OCI-LY7 (cell line): ENCODE measurements at regions not wholly inside any gene's neighbourhood (a gene's known extent, or its start where the extent isn't known, plus 50 kb on each side); places are given as distances from the start of the nearest gene placed in this dataset.

Experiments
- BruUV-seq: library from RNA; stranded (reverse); fragments of 400-500 nt; replicated peaks from 2 replicates; lab custom pipeline; 2021; lab: Mats Ljungman, UMichigan
- CTCF ChIA-PET: fragments of 300-600 bp; sonication (Branson Sonifier 250); formaldehyde crosslinking; loops from one replicate; lab custom pipeline; 2022; ENCODE audit warnings: antibody characterized with exemption; ENCODE audit not compliant: unreplicated experiment; lab: Charles Lee
- POLR2A ChIA-PET: fragments of 300-600 bp; sonication (Branson Sonifier 250); formaldehyde crosslinking; loops from one replicate; lab custom pipeline; 2022; ENCODE audit warnings: antibody characterized with exemption; lab: Charles Lee
- DNase-seq: peaks from one replicate; pipeline ENCODE4 v3.0.0-alpha.2; 2015; ENCODE audit warnings: low spot score
- H2AFZ ChIP-seq: fragments of 200-600 bp; sonication (generic), shearing (Covaris generic); 2 replicates; pipeline ENCODE4 v1.6.1; 2014; ENCODE audit warnings: mild to moderate bottlenecking, antibody characterized with exemption, low read length, moderate library complexity
- H3K27ac ChIP-seq: fragments of 200-600 bp; sonication (generic); 2 replicates; pipeline ENCODE4 v1.5.1; 2014; ENCODE audit warnings: mixed run types, low read depth, mild to moderate bottlenecking, moderate library complexity, low read length, inconsistent platforms; ENCODE audit not compliant: poor library complexity, severe bottlenecking
- H3K36me3 ChIP-seq: fragments of 200-600 bp; sonication (generic); 2 replicates; pipeline ENCODE4 v1.6.1; 2014; ENCODE audit warnings: mild to moderate bottlenecking, antibody characterized with exemption, low read length, moderate library complexity, mixed read lengths; ENCODE audit not compliant: insufficient read depth
- H3K4me1 ChIP-seq: fragments of 200-600 bp; sonication (generic); 2 replicates; pipeline ENCODE4 v1.5.1; 2014; ENCODE audit warnings: mild to moderate bottlenecking, low read length; ENCODE audit not compliant: insufficient read depth, poor library complexity, severe bottlenecking
- H3K4me2 ChIP-seq: fragments of 200-600 bp; sonication (generic); 2 replicates; pipeline ENCODE4 v1.6.1; 2014; ENCODE audit warnings: mild to moderate bottlenecking, low read length
- H3K4me3 ChIP-seq: fragments of 200-600 bp; sonication (generic); 2 replicates; pipeline ENCODE4 v1.5.1; 2014; ENCODE audit warnings: mild to moderate bottlenecking, low read depth, low read length; ENCODE audit not compliant: poor library complexity, severe bottlenecking
- H3K79me2 ChIP-seq: fragments of 200-600 bp; sonication (generic); 2 replicates; pipeline ENCODE4 v1.6.1; 2016; ENCODE audit warnings: low read depth, mild to moderate bottlenecking, low read length, moderate library complexity, mixed read lengths; ENCODE audit not compliant: insufficient read depth
- H3K9me2 ChIP-seq: fragments of 200-600 bp; sonication (generic); 2 replicates; pipeline ENCODE4 v1.6.1; 2016; ENCODE audit warnings: mild to moderate bottlenecking, low read length, mixed read lengths; ENCODE audit not compliant: insufficient read depth
- H3K9me3 ChIP-seq: fragments of 200-600 bp; sonication (generic); 2 replicates; pipeline ENCODE4 v1.6.1; 2014; ENCODE audit warnings: mild to moderate bottlenecking, mixed run types, low read length, mixed read lengths
- H4K20me1 ChIP-seq: fragments of 200-600 bp; sonication (generic); 2 replicates; pipeline ENCODE4 v1.6.1; 2014; ENCODE audit warnings: mild to moderate bottlenecking, antibody characterized with exemption, low read length, moderate library complexity, mixed read lengths; ENCODE audit not compliant: insufficient read depth
- EZH2phosphoT487 ChIP-seq: fragments of 200-600 bp; sonication (generic); IDR thresholded peaks from 2 replicates; pipeline ENCODE4 v1.6.1; 2018; ENCODE audit warnings: low read depth, borderline replicate concordance, mild to moderate bottlenecking, mixed run types, antibody characterized with exemption, low read length, moderate library complexity, mixed read lengths
- intact Hi-C: fragments of 100-400 bp; cut with micrococcal nuclease; formaldehyde crosslinking; loops from one replicate; pipeline ENCODE4 v1.10.0; 2022; ENCODE audit not compliant: unreplicated experiment
- TF ChIP-seq, protein P1 (sequence below): fragments of 200-600 bp; sonication (generic); conservative IDR thresholded peaks from 2 replicates; pipeline ENCODE4 v1.5.1; 2014; ENCODE audit warnings: mild to moderate bottlenecking, antibody characterized with exemption, low read length, moderate library complexity, mixed read lengths

DNA sequence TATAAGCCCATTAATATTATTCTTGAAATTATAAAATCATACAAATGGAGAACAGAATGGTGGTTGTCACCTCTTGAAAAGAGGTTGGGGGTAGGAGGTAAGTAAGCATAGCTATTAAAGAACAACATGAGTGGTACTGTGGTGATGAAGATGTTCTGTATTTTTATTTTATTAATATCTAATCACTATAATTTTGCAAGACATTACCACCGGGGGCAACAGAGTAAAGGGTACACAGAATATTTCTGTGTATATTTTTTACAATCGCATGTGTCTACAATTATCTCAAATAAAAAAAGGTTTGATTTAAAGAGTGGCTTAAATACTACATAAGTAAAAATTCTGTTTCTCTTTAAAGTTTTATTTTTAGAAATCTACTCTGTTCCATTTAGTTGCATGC is 557.8 kb downstream of the NXPH1 start:
- ChIA-PET POLR2A (no interaction called here), CTCF (no interaction called here)
- Histone ChIP-seq H3K9me3 (no peaks in the 10 kb centered on the region), H3K36me3 (no peaks in the 10 kb centered on the region), H3K4me3 (no peak overlapping the region), H3K27ac (no peak overlapping the region), H3K79me2 (no peaks in the 10 kb centered on the region), H2AFZ (no peak overlapping the region), H4K20me1 (no peaks in the 10 kb centered on the region), H3K4me2 (no peak overlapping the region), H3K9me2 (no peaks in the 10 kb centered on the region), H3K4me1 (no peaks in the 10 kb centered on the region)
- TF ChIP-seq EZH2phosphoT487, result no peak
- TF ChIP-seq, protein P1, sequence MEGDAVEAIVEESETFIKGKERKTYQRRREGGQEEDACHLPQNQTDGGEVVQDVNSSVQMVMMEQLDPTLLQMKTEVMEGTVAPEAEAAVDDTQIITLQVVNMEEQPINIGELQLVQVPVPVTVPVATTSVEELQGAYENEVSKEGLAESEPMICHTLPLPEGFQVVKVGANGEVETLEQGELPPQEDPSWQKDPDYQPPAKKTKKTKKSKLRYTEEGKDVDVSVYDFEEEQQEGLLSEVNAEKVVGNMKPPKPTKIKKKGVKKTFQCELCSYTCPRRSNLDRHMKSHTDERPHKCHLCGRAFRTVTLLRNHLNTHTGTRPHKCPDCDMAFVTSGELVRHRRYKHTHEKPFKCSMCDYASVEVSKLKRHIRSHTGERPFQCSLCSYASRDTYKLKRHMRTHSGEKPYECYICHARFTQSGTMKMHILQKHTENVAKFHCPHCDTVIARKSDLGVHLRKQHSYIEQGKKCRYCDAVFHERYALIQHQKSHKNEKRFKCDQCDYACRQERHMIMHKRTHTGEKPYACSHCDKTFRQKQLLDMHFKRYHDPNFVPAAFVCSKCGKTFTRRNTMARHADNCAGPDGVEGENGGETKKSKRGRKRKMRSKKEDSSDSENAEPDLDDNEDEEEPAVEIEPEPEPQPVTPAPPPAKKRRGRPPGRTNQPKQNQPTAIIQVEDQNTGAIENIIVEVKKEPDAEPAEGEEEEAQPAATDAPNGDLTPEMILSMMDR, result peak; percentile 44; the same call in 1 of the 2 replicates
- no peak for DNase-seq
- intact Hi-C loops, result no loop called here
- BruUV-seq, result no TSS peak

DNA sequence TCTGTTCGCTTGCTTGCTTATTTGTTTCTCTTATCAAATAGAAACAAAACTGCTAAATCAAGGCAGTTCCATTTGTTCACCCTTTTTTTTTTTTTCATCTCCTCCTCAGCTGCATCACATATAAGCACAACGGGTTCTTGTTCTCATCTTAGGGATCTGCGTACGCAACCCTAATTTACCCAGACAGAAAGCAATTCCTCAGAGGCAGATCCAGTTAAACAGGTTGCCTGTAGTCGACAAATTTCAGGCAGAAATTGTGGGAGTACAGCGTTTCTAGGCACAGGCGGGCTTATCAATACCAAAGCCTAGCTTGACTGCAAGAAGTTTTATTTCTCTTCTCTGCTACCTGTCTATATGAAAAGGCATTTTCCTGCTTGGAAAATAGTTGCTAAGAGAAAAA is 565.4 kb downstream of the NXPH1 start:
- no peaks in the 10 kb centered on the region for H3K79me2 ChIP-seq
- no peaks in the 10 kb centered on the region for H3K36me3 ChIP-seq
- CTCF ChIA-PET, result no interaction called here
- H3K4me2 ChIP-seq, result no peak overlapping the region
- TF ChIP-seq, protein P1, result no peak
- no peak for TF ChIP-seq EZH2phosphoT487
- H3K4me1 ChIP-seq, result no peaks in the 10 kb centered on the region
- POLR2A ChIA-PET, result no interaction called here
- no peaks in the 10 kb centered on the region for H3K9me3 ChIP-seq
- H2AFZ ChIP-seq, result no peak overlapping the region
- H3K27ac ChIP-seq, result no peak overlapping the region
- no TSS peak for BruUV-seq
- intact Hi-C loops, result no loop called here
- H4K20me1 ChIP-seq, result no peaks in the 10 kb centered on the region
- DNase-seq, result no peak
- no peak overlapping the region for H3K4me3 ChIP-seq
- no peaks in the 10 kb centered on the region for H3K9me2 ChIP-seq

GRCh38 chr7:9013940-9014339 is 580.5 kb downstream of the NXPH1 start:
- H3K36me3 ChIP-seq, result no peaks in the 10 kb centered on the region
- H2AFZ ChIP-seq, result no peak overlapping the region
- no peaks in the 10 kb centered on the region for H3K79me2 ChIP-seq
- H3K4me1 ChIP-seq, result no peaks in the 10 kb centered on the region
- no peak overlapping the region for H3K27ac ChIP-seq
- H3K9me2 ChIP-seq, result no peaks in the 10 kb centered on the region
- intact Hi-C loops, result no loop called here
- H3K4me2 ChIP-seq, result no peak overlapping the region
- ChIA-PET POLR2A (no interaction called here), CTCF (no interaction called here)
- no peaks in the 10 kb centered on the region for H4K20me1 ChIP-seq
- H3K4me3 ChIP-seq, result no peak overlapping the region
- no peaks in the 10 kb centered on the region for H3K9me3 ChIP-seq
- no TSS peak for BruUV-seq
- TF ChIP-seq, protein P1, result no peak
- TF ChIP-seq EZH2phosphoT487, result no peak
- DNase-seq, result no peak
